ENCODE measurements at regions not wholly inside any gene's neighbourhood (a gene's known extent, or its start where the extent isn't known, plus 50 kb on each side); places are given as distances from the start of the nearest gene placed in this dataset.

DNA sequence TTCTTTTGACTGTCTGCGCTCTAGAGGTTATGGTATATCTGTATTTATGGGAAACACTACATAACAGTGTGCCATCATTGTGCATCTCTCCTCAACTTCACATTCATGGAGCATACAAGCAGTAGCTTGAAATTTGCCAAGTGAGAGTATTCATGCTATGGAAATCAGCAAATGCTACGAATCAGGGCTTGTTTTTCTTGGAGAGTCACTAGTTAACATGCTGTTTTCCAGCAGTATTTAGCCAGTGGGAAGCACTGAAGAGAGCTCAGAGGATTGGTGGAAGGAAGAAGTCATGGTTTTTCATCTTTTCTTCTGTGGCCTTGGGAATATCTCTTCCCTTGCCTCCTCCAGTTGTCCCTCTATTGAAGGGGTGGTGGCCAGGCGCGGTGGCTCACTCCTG, 303.0 kb downstream of the PSAT1 start:
- ATAC-seq: no peak
- no peak for DNase-seq
- Mint-ChIP-seq H3K9me3 (no peaks in the 10 kb centered on the region), H3K27ac (no peak overlapping the region), H3K4me3 (no peak overlapping the region), H3K36me3 (ENCODE audit: low read depth) (no peaks in the 10 kb centered on the region), H3K27me3 (peaks cover 7% of the 10 kb centered on the region), H3K4me1 (no peaks in the 10 kb centered on the region)

DNA sequence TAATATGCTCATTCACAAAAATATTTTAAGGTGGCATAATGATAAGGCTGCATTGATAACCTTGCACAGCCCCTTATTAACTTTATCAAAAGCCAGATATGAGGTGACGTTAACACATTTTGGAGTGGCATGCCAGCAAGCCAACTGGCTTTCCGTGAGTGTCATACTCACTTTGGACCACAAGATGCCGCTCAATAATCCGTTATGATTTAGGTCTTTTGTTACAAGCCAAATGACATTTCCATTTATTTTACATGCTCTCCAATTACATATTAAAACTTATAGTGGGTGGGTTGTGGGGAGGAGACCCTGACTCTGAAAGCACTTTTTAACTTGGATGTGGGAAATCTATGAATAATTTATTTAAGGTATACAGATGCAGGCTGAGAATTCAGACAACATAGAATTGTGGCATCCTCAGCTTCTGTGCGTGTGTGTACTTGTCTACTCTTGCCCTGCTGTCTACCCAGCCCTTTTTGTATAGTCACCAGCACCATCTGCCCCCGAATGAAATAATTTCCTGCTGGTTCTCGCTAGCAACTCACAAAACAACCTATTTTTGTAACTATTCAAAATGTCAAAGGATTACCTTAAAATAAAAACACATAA, 305.1 kb downstream of the PSAT1 start:
- H3K27ac Mint-ChIP-seq: no peak overlapping the region
- peak; percentile 5 for DNase-seq

DNA sequence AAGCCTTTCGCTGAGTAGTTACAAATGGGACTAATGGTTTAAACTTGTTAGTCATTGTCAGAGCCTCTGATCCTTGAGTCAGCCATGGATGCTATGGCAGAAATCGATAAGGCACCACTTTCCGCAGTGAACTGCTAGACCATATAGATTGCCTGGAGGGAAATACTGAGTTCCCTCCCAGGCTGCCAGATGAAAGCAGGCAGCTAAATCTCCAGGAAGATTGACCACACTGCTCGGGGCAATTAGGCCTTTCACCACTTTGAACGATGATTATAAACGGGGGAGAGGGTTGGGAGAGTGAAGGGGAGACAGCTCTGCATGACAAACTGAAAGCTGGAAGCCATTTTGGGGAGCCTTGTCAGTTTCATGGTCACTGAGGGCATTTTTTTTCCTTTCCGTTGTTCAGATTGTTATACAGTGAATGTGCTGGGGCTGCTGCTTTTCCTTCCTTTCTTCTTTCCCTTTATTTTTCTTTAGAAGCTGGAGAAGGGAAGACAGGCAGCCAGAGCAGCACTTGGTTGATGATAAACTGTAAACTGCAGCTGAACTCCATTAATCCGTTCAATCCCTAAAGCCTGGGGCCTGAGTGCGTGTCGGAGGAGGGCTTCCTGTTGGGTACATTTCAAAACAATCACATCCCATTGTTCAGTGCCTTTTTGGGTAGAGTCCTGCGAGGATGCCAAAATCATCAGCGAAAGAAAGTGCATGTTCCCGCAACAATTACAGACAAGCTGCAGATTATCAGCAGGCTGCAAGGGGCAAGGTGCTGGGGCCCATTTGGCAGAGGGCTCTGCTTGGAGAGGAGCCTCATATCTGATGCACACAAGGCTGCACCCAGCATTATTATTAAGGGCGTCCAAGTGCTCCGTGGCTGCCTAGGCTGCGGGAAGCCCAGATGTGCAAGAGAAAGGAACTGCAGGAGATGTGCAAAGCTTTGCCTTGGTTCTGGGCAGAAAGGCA, 308.4 kb downstream of the PSAT1 start:
- no peaks in the 10 kb centered on the region for H3K4me1 Mint-ChIP-seq
- no peaks in the 10 kb centered on the region for H3K36me3 Mint-ChIP-seq (ENCODE audit: low read depth)
- no peak overlapping the region for H3K27ac Mint-ChIP-seq
- peaks cover 2% of the 10 kb centered on the region for H3K27me3 Mint-ChIP-seq
- H3K9me3 Mint-ChIP-seq: no peaks in the 10 kb centered on the region
- no peak for ATAC-seq
- H3K4me3 Mint-ChIP-seq: no peak overlapping the region
- no peak for DNase-seq

More for the DNA sequence above, 305.1 kb downstream of the PSAT1 start:
- no peak overlapping the region for H3K4me3 Mint-ChIP-seq
- no peaks in the 10 kb centered on the region for H3K9me3 Mint-ChIP-seq
- peaks cover 9% of the 10 kb centered on the region for H3K27me3 Mint-ChIP-seq
- no peaks in the 10 kb centered on the region for H3K36me3 Mint-ChIP-seq (ENCODE audit: low read depth)
- H3K4me1 Mint-ChIP-seq: no peaks in the 10 kb centered on the region
- no peak for ATAC-seq

DNA sequence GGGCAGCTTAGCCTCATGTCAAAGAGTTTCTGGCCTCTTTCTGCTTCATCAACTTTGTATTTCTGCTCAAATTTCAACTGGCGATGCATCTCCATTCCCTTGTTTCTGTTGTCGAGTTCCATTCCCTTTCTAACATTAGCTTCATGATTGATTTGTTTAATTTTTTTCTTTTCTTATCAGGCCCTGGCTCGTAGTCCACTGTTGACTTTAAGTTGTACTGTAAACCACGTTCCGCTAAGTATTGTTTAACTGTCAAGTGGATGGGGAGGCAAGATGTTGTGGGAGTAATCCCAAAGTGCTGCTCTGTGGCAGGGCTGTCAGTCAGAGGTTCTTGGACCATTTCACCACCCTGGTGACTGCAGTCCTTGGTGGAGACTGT, 309.1 kb downstream of the PSAT1 start:
- DNase-seq (no peak), ATAC-seq (no peak)
- Mint-ChIP-seq H3K9me3 (no peaks in the 10 kb centered on the region), H3K27me3 (peaks cover 2% of the 10 kb centered on the region), H3K4me3 (no peak overlapping the region), H3K27ac (no peak overlapping the region), H3K36me3 (ENCODE audit: low read depth) (no peaks in the 10 kb centered on the region), H3K4me1 (no peaks in the 10 kb centered on the region)

DNA sequence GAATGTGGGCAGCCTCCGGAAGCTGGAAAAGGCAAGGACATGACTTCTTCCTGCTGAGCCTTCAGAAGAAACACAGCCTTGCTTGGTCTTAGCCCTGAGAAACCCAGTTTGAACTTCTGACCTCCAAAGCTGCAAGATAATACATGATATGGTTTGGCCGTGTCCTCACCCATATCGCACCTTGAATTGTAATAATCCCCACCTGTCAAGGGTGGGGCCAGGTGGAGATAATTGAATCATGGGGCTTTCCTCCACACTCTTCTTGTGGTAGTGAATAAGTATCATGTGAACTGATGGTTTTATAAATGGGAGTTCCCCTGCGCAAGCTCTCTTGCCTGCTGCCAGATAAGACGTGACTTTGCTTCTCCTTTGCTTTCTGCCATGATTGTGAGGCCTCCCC, 310.9 kb downstream of the PSAT1 start:
- Mint-ChIP-seq H3K27ac (no peak overlapping the region), H3K27me3 (peaks cover 2% of the 10 kb centered on the region), H3K4me3 (no peak overlapping the region), H3K4me1 (no peaks in the 10 kb centered on the region), H3K9me3 (no peaks in the 10 kb centered on the region), H3K36me3 (ENCODE audit: low read depth) (no peaks in the 10 kb centered on the region)
- DNase-seq (no peak), ATAC-seq (no peak)

DNA sequence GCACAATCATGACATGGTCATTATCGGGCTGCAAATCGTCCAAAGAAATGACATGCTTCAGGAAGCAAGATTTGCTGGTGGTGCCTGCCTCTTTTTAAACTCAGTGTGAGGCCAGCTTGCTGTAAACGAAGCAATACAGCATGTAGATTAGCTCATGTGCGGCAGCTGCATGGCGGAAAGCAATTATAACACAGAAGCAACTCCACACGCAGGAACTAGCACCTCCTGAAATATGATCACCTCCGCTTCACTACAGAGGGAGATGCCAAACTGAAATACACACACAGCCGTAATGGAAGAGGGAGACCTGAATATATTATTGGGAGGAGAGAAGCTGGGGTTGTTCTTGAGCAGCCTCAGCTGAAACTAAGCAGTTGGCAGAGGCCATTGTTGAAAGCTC, 312.5 kb downstream of the PSAT1 start:
- DNase-seq (no peak), ATAC-seq (no peak)
- H3K27ac Mint-ChIP-seq: no peak overlapping the region
- no peaks in the 10 kb centered on the region for H3K4me1 Mint-ChIP-seq
- no peak overlapping the region for H3K4me3 Mint-ChIP-seq
- H3K9me3 Mint-ChIP-seq: no peaks in the 10 kb centered on the region
- peaks cover 2% of the 10 kb centered on the region for H3K27me3 Mint-ChIP-seq
- H3K36me3 Mint-ChIP-seq (ENCODE audit: low read depth): no peaks in the 10 kb centered on the region

DNA sequence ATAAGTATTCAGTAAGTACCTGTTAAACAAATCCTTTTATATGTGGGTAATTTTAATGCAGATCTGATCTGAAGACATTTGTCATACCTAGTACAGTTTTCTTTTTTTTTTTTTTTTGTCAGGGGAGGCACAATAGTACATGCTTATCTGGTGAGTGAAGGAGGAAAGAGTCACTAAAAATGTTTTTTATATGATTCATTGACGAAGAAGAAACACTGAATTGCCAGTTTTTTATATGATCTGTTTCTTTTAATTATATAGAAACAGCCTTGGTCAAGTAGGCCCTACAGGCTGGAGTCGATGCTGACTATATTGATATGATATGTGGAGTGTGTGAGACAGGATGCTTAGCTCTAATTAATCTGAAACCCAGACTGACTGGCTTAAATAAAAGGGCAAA, 315.2 kb downstream of the PSAT1 start:
- Mint-ChIP-seq H3K4me1 (no peaks in the 10 kb centered on the region), H3K4me3 (no peak overlapping the region), H3K36me3 (ENCODE audit: low read depth) (no peaks in the 10 kb centered on the region), H3K27ac (no peak overlapping the region), H3K27me3 (no peaks in the 10 kb centered on the region), H3K9me3 (no peaks in the 10 kb centered on the region)
- no peak for ATAC-seq
- no peak for DNase-seq

DNA sequence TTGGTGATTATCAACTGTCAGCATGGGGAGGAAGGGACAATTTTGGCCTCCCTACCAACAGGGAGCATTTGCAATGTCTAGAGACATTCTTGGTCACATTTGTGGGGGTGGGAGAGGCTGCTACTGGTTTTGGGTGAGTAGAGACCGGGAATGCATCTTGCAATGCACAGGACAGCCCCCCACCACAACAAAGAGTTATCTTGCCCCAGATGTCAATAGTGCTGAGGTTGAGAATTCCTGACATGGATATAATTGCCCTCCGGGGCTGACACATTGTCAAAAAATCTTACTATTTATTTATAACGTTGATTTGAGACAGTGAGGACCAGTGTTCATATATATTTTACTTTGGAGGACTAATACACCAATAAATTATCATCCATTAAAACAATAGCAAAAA, 316.1 kb downstream of the PSAT1 start:
- no peaks in the 10 kb centered on the region for H3K4me1 Mint-ChIP-seq
- H3K4me3 Mint-ChIP-seq: no peak overlapping the region
- H3K27me3 Mint-ChIP-seq: no peaks in the 10 kb centered on the region
- no peak for DNase-seq
- ATAC-seq: no peak
- no peaks in the 10 kb centered on the region for H3K9me3 Mint-ChIP-seq
- H3K27ac Mint-ChIP-seq: no peak overlapping the region
- no peaks in the 10 kb centered on the region for H3K36me3 Mint-ChIP-seq (ENCODE audit: low read depth)

DNA sequence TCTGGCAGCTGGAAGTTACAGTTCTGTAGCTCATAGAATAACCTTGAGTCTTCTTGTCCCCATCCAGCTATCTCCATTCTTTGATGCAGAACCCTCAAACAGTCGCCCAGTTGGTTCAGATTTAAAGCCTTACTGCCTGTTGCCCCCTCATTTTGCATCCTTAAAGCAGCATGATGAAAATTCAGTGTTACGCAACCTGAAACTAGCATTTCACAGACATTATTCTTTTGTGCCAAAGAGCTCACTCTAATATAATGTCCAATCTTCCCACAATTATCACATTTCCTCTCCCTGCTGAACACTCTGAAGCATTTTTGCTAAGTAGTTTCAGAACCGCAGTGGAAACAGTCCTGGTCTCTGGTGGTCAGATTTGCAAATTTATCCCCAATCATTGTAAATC, 318.0 kb downstream of the PSAT1 start:
- Mint-ChIP-seq H3K4me3 (no peak overlapping the region), H3K4me1 (no peaks in the 10 kb centered on the region), H3K27me3 (no peaks in the 10 kb centered on the region), H3K36me3 (ENCODE audit: low read depth) (no peaks in the 10 kb centered on the region), H3K27ac (no peak overlapping the region), H3K9me3 (no peaks in the 10 kb centered on the region)
- ATAC-seq (no peak), DNase-seq (no peak)

DNA sequence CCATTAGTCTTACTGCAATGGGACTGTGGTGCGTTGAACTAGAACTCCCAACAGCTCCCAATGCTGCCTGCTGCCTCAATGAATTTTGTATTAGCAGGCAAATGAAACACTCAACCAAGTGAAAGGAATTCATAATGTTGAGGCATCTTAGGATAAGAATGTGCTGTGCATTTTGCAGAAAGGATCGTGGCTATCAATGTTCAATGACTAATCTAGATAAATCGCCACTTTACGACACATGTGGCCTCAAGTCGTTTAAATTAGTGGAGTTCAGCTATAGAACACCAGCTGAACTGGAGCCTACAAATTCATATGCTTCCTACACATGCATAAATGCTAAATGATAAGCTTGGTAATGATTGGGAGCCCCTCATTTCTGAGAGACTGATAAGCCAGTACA, 318.4 kb downstream of the PSAT1 start:
- Mint-ChIP-seq H3K36me3 (ENCODE audit: low read depth) (no peaks in the 10 kb centered on the region), H3K4me3 (no peak overlapping the region), H3K4me1 (no peaks in the 10 kb centered on the region), H3K27ac (no peak overlapping the region), H3K9me3 (no peaks in the 10 kb centered on the region), H3K27me3 (no peaks in the 10 kb centered on the region)
- ATAC-seq (no peak), DNase-seq (no peak)

DNA sequence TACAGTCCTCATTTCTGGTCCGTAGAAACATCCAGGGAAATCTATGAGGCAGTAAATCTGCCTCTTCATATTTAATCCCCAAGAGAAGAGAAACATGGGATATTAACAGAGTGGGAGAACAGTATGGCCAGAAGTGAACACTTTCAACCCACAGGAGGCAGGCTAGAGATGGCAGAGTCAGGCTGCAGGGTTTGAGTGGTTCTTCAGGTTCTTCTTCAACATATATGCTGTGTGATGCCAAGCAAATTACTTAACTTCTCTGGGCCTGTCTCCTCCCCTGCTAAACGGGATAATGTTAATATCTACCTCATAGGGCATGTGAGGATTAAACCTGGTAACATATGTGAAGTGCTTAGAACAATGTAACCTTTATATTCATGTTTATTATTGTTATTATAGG, 321.8 kb downstream of the PSAT1 start:
- Mint-ChIP-seq H3K4me3 (no peak overlapping the region), H3K36me3 (ENCODE audit: low read depth) (no peaks in the 10 kb centered on the region), H3K4me1 (no peaks in the 10 kb centered on the region), H3K9me3 (no peaks in the 10 kb centered on the region), H3K27me3 (no peaks in the 10 kb centered on the region), H3K27ac (no peak overlapping the region)
- no peak for ATAC-seq
- DNase-seq: no peak

DNA sequence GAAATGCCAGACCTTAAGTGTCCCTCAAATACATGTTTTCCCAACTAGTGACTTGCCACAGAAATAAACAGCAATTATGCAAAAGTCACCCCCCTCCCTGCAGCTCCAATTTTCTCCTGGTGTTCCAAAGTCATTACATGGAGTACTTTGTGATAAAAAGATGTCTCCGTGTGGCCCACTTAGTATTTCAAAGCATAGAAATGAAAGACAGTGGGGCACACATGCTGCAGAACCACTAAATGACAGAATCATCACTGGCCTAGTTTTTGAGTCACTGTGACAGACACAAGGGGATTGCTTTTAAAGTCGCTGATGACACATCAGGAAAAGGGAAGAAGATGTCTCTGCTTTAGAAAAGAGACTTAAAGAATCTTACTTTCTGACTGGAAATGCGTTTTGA, 323.4 kb downstream of the PSAT1 start:
- no peaks in the 10 kb centered on the region for H3K27me3 Mint-ChIP-seq
- H3K4me3 Mint-ChIP-seq: no peak overlapping the region
- no peaks in the 10 kb centered on the region for H3K4me1 Mint-ChIP-seq
- no peaks in the 10 kb centered on the region for H3K9me3 Mint-ChIP-seq
- no peak overlapping the region for H3K27ac Mint-ChIP-seq
- no peaks in the 10 kb centered on the region for H3K36me3 Mint-ChIP-seq (ENCODE audit: low read depth)
- DNase-seq: no peak
- no peak for ATAC-seq

DNA sequence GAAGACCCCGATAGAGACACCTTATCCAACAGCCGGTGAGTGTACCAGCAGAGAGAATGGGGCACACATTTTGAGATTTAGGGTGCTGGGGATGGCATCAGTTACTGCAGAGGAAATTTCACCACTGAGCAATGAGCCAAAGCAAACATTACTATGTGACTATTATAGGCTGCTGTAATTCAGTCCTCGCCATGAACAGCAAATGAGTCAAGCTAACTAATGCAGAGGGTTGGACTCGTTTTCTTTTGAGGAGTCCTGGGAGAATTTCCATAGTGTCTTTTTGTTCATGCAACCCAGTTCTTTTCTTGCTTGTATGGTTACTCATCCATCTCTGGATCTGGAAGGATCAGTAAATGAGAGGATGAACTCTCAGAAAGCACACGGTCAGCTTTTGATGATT, 323.8 kb downstream of the PSAT1 start:
- DNase-seq: no peak
- Mint-ChIP-seq H3K9me3 (no peaks in the 10 kb centered on the region), H3K4me1 (no peaks in the 10 kb centered on the region), H3K27me3 (no peaks in the 10 kb centered on the region), H3K4me3 (no peak overlapping the region), H3K36me3 (ENCODE audit: low read depth) (no peaks in the 10 kb centered on the region), H3K27ac (no peak overlapping the region)
- no peak for ATAC-seq

DNA sequence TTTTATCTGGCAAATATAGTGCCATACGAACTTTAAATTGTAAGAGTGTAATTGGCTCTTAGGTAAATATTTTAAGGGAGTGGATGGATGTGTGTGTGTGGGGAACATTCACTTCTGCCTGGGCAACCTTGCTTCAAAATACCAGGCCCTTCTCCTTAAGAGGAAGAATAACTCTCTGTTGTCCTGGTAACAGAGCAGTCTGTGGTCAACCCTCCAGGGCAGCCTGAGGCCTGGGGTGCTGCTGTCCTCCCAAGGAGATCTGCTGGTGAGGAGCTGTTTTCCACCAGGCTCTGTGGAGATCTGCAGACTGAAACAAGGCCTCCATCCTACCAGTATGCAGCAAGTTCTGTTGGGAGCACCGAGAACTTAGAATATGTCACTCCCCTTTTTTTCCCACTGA, 325.2 kb downstream of the PSAT1 start:
- Mint-ChIP-seq H3K36me3 (ENCODE audit: low read depth) (no peaks in the 10 kb centered on the region), H3K4me3 (no peak overlapping the region), H3K27ac (no peak overlapping the region), H3K4me1 (no peaks in the 10 kb centered on the region), H3K9me3 (no peaks in the 10 kb centered on the region), H3K27me3 (no peaks in the 10 kb centered on the region)
- DNase-seq (no peak), ATAC-seq (no peak)

DNA sequence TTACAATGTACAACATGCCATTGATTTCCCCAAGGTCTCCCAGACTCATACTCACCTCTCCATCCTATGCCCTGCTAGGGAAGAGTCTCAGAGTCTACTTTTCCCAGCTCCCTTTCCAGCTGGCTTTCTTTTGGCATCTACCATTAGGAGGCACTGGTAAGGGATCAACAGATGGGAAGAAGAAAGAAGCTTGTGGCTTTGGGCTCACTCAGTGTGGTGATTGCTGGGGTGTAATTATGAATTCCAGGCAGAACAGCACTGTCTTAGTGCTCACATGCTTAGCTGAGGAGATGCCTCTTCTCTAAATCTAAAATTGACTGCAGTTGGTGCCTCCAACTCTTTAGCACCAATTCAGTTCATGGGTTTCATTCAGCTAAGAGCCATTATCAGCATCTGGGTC, 330.0 kb downstream of the PSAT1 start:
- Mint-ChIP-seq H3K27me3 (peaks cover 3% of the 10 kb centered on the region), H3K9me3 (no peaks in the 10 kb centered on the region), H3K4me1 (no peaks in the 10 kb centered on the region), H3K27ac (no peak overlapping the region), H3K4me3 (no peak overlapping the region), H3K36me3 (ENCODE audit: low read depth) (no peaks in the 10 kb centered on the region)
- ATAC-seq (no peak), DNase-seq (no peak)

Data from activated naive CD8-positive, alpha-beta T cell treated with anti-CD3 and anti-CD28 coated beads, Interleukin-2, amount 50 U/mL, for 24 hours (primary cell).